ENCODE measurements at regions not wholly inside any gene's neighbourhood (a gene's known extent, or its start where the extent isn't known, plus 50 kb on each side); places are given as distances from the start of the nearest gene placed in this dataset.

DNA sequence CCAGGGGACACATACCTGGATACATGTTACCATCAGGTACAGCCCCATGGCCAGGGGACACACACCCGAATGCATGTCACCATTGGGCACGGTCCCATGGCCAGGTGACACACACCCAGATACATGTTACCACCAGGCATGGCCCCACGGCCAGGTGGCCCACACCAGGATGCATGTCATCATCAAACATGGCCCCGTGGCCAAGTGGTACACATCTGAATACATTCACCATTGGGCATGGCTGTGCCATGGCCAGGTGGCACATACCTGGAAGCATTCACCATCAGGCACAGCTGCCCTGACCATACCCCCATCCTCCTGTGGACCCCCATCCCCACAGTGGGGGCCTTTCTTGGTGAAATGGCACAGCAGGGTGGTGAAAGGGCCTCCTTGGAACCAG is 97.6 kb downstream of the RBFOX3 start:
- TF ChIP-seq, protein P1, sequence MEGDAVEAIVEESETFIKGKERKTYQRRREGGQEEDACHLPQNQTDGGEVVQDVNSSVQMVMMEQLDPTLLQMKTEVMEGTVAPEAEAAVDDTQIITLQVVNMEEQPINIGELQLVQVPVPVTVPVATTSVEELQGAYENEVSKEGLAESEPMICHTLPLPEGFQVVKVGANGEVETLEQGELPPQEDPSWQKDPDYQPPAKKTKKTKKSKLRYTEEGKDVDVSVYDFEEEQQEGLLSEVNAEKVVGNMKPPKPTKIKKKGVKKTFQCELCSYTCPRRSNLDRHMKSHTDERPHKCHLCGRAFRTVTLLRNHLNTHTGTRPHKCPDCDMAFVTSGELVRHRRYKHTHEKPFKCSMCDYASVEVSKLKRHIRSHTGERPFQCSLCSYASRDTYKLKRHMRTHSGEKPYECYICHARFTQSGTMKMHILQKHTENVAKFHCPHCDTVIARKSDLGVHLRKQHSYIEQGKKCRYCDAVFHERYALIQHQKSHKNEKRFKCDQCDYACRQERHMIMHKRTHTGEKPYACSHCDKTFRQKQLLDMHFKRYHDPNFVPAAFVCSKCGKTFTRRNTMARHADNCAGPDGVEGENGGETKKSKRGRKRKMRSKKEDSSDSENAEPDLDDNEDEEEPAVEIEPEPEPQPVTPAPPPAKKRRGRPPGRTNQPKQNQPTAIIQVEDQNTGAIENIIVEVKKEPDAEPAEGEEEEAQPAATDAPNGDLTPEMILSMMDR (IDR thresholded peaks at IDR 0.05) = no peak
- TF ChIP-seq POLR2AphosphoS5 (IDR thresholded peaks at IDR 0.05) (no peak), EP300 (IDR thresholded peaks at IDR 0.05) (no peak), POLR2A (IDR thresholded peaks at IDR 0.05) (no peak)
- Histone ChIP-seq H3K36me3 (no peaks in the 10 kb centered on the region), H3K27ac (no peak overlapping the region), H3K27me3 (peaks cover 0 to 61% (median 15%) of the 10 kb centered on the region in 3 donors), H3K4me1 (no peaks in the 10 kb centered on the region), H3K9me3 (peaks cover 0 to 7% (median 2%) of the 10 kb centered on the region in 4 donors), H3K4me3 (no peak overlapping the region)
- WGBS, 5 donors = 83 to 94% (median 91%) methylated on average over 3 to 4 of the region's 4 CpGs
- intact Hi-C loops (cut with DNase I; ENCODE audit: low total_unique reads) = no loop called here
- DNase-seq = no peak

DNA sequence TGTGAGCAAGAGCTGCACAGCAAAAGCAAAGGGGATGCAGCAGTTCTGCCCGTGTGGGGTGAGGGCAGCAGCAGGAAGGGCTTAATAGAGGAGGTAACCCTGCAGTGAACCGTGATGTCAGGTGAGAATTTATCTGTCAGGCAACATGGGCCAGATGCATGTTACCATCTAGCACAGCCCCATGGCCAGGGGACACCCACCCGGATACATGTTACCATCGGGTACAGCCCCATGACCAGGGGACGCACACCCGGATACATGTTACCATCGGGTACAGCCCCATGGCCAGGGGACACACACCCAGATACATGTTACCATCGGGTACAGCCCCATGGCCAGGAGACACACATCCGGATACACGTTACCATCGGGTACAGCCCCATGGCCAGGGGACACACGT is 99.4 kb downstream of the RBFOX3 start:
- intact Hi-C loops (cut with DNase I; ENCODE audit: low total_unique reads) = no loop called here
- no peaks in the 10 kb centered on the region for H3K4me1 ChIP-seq
- TF ChIP-seq POLR2AphosphoS5 (IDR thresholded peaks at IDR 0.05) (no peak), EP300 (IDR thresholded peaks at IDR 0.05) (no peak), POLR2A (IDR thresholded peaks at IDR 0.05) (no peak)
- TF ChIP-seq, protein P1 (IDR thresholded peaks at IDR 0.05) = no peak
- H3K4me3 ChIP-seq = no peak overlapping the region
- no peak for DNase-seq
- H3K9me3 ChIP-seq = peaks cover 0 to 7% (median 2%) of the 10 kb centered on the region in 4 donors
- no peak overlapping the region for H3K27ac ChIP-seq
- WGBS, 5 donors = 88 to 96% (median 89%) methylated on average over 11 to 12 of the region's 12 CpGs
- no peaks in the 10 kb centered on the region for H3K36me3 ChIP-seq
- H3K27me3 ChIP-seq = peaks cover 0 to 57% (median 17%) of the 10 kb centered on the region in 3 donors

DNA sequence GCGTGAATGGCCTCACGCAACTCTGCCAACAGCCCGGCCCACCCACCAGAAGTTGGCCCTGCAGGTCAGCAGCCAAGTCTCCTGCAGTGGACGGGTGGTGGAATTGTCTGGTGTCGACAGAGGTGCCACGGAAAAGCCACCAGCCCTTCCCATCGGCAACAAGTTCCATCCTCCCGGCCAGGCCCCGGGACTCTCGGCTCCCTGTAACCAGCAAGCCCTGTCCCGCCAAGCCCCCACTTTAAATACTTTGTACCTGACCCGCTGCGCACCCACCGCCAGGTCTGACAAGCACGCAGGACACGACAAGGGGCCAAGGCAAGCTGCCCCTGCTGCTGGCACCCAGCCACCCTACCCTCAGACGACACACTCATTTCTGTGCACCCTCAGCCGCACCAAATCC is 100.8 kb downstream of the RBFOX3 start:
- H3K27ac ChIP-seq = no peak overlapping the region
- WGBS, 5 donors = 85 to 91% (median 89%) methylated on average over 18 of the region's 18 CpGs
- no peak for TF ChIP-seq EP300 (IDR thresholded peaks at IDR 0.05)
- TF ChIP-seq POLR2AphosphoS5 (IDR thresholded peaks at IDR 0.05) = no peak
- TF ChIP-seq, protein P1 (IDR thresholded peaks at IDR 0.05) = no peak
- TF ChIP-seq POLR2A (IDR thresholded peaks at IDR 0.05) = no peak
- no peaks in the 10 kb centered on the region for H3K36me3 ChIP-seq
- DNase-seq = no peak
- peaks cover 0 to 7% (median 2%) of the 10 kb centered on the region in 4 donors for H3K9me3 ChIP-seq
- H3K27me3 ChIP-seq = peaks cover 0 to 54% (median 17%) of the 10 kb centered on the region in 3 donors
- intact Hi-C loops (cut with DNase I; ENCODE audit: low total_unique reads) = no loop called here
- no peak overlapping the region for H3K4me3 ChIP-seq
- H3K4me1 ChIP-seq = no peaks in the 10 kb centered on the region

DNA sequence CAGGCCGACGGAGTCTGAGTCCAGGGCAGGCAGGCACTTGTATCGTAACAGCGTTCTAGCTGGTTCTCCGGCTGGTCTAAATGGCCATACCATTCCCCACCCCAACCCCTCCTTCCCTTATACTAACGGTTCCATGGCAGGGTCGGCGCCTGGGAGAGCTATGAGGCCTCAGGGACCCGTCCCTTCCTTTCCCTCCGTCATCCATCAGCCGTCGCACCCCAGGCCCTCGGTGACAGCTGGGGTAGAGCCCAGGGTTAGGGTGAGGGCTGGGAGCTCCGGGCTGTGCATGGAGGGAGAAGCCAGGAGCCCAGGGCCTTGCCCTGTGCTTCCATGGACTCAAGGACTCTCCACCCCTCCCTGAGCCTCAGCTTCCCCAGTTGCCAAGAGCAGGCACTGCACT is 101.4 kb downstream of the RBFOX3 start:
- H3K4me3 ChIP-seq = no peak overlapping the region
- 61 to 74% (median 67%) methylated on average over 13 to 14 of the region's 14 CpGs for WGBS, 5 donors
- no peak for DNase-seq
- no peak overlapping the region for H3K27ac ChIP-seq
- H3K27me3 ChIP-seq = peaks cover 0 to 54% (median 17%) of the 10 kb centered on the region in 3 donors
- intact Hi-C loops (cut with DNase I; ENCODE audit: low total_unique reads) = no loop called here
- TF ChIP-seq POLR2A (IDR thresholded peaks at IDR 0.05) = no peak
- no peak for TF ChIP-seq EP300 (IDR thresholded peaks at IDR 0.05)
- TF ChIP-seq, protein P1 (IDR thresholded peaks at IDR 0.05) = no peak
- no peak for TF ChIP-seq POLR2AphosphoS5 (IDR thresholded peaks at IDR 0.05)
- no peaks in the 10 kb centered on the region for H3K4me1 ChIP-seq
- H3K9me3 ChIP-seq = peaks cover 0 to 7% (median 2%) of the 10 kb centered on the region in 4 donors
- H3K36me3 ChIP-seq = no peaks in the 10 kb centered on the region
